ENCODE measurements at regions not wholly inside any gene's neighbourhood (a gene's known extent, or its start where the extent isn't known, plus 50 kb on each side); places are given as distances from the start of the nearest gene placed in this dataset.

- Histone ChIP-seq H3K4me2 (ENCODE audit: low read length) (no peak overlapping the region), H3K18ac (ENCODE audit: low read length) (no peak overlapping the region), H3K4me1 (ENCODE audit: control insufficient read depth, low read depth, low read length) (no peaks in the 10 kb centered on the region), H3K23ac (ENCODE audit: low read length) (no peak overlapping the region), H4K5ac (ENCODE audit: low read length) (no peak overlapping the region), H3K56ac (ENCODE audit: low read length) (no peak overlapping the region), H3K79me2 (ENCODE audit: control insufficient read depth, insufficient read depth, low read length) (no peaks in the 10 kb centered on the region), H3K27ac (ENCODE audit: low read depth, low read length) (no peak overlapping the region), H2AK5ac (ENCODE audit: low read length) (no peak overlapping the region), H3K79me1 (ENCODE audit: low read length) (no peaks in the 10 kb centered on the region), H3K27me3 (ENCODE audit: insufficient read depth, low read length, poor library complexity) (no peaks in the 10 kb centered on the region), H3K9ac (ENCODE audit: low read length) (no peak overlapping the region), H2BK5ac (ENCODE audit: low read length) (no peak overlapping the region), H3K4ac (ENCODE audit: low read depth, low read length) (no peak overlapping the region), H4K8ac (ENCODE audit: low read depth, low read length) (no peak overlapping the region), H2BK15ac (replicated peaks; ENCODE audit: low read depth) (no peak overlapping the region), H3K4me3 (ENCODE audit: low read length) (no peak overlapping the region), H2BK120ac (ENCODE audit: low read depth, low read length) (no peak overlapping the region), H3K36me3 (ENCODE audit: control insufficient read depth, insufficient read depth, low read length) (no peaks in the 10 kb centered on the region)
- DNase-seq, result peak; percentile 1
Observed at GRCh38 chr5:41598011-41598410, 87.6 kb upstream of the PLCXD3 start.

GRCh38 chr5:41587668-41588067 is 77.3 kb upstream of the PLCXD3 start:
- Histone ChIP-seq H3K79me2 (ENCODE audit: control insufficient read depth, insufficient read depth, low read length) (no peaks in the 10 kb centered on the region), H3K27ac (ENCODE audit: low read depth, low read length) (no peak overlapping the region), H3K23ac (ENCODE audit: low read length) (no peak overlapping the region), H3K4me1 (ENCODE audit: control insufficient read depth, low read depth, low read length) (no peaks in the 10 kb centered on the region), H3K4ac (ENCODE audit: low read depth, low read length) (no peak overlapping the region), H3K18ac (ENCODE audit: low read length) (no peak overlapping the region), H3K4me3 (ENCODE audit: low read length) (no peak overlapping the region), H3K56ac (ENCODE audit: low read length) (no peak overlapping the region), H3K79me1 (ENCODE audit: low read length) (no peaks in the 10 kb centered on the region), H4K5ac (ENCODE audit: low read length) (no peak overlapping the region), H2AK5ac (ENCODE audit: low read length) (no peak overlapping the region), H3K27me3 (ENCODE audit: insufficient read depth, low read length, poor library complexity) (no peaks in the 10 kb centered on the region), H2BK5ac (ENCODE audit: low read length) (no peak overlapping the region), H3K36me3 (ENCODE audit: control insufficient read depth, insufficient read depth, low read length) (no peaks in the 10 kb centered on the region), H3K4me2 (ENCODE audit: low read length) (no peak overlapping the region), H2BK15ac (replicated peaks; ENCODE audit: low read depth) (no peak overlapping the region), H2BK120ac (ENCODE audit: low read depth, low read length) (no peak overlapping the region), H4K8ac (ENCODE audit: low read depth, low read length) (no peak overlapping the region), H3K9ac (ENCODE audit: low read length) (no peak overlapping the region)
- no CpG with 5 or more reads among the region's 17 CpGs for WGBS (ENCODE audit: extremely low coverage, insufficient coverage, low lambda C conversion rate)
- no peak for DNase-seq

GRCh38 chr5:41575110-41575779 is 64.8 kb upstream of the PLCXD3 start:
- Histone ChIP-seq H3K27me3 (ENCODE audit: insufficient read depth, low read length, poor library complexity) (no peaks in the 10 kb centered on the region), H3K79me1 (ENCODE audit: low read length) (no peaks in the 10 kb centered on the region), H3K4ac (ENCODE audit: low read depth, low read length) (no peak overlapping the region), H3K36me3 (ENCODE audit: control insufficient read depth, insufficient read depth, low read length) (no peaks in the 10 kb centered on the region), H3K79me2 (ENCODE audit: control insufficient read depth, insufficient read depth, low read length) (no peaks in the 10 kb centered on the region), H3K27ac (ENCODE audit: low read depth, low read length) (no peak overlapping the region), H3K4me2 (ENCODE audit: low read length) (no peak overlapping the region), H4K5ac (ENCODE audit: low read length) (no peak overlapping the region), H2AK5ac (ENCODE audit: low read length) (no peak overlapping the region), H2BK5ac (ENCODE audit: low read length) (no peak overlapping the region), H3K23ac (ENCODE audit: low read length) (no peak overlapping the region), H3K9ac (ENCODE audit: low read length) (no peak overlapping the region), H3K4me3 (ENCODE audit: low read length) (no peak overlapping the region), H2BK120ac (ENCODE audit: low read depth, low read length) (no peak overlapping the region), H3K4me1 (ENCODE audit: control insufficient read depth, low read depth, low read length) (no peaks in the 10 kb centered on the region), H3K56ac (ENCODE audit: low read length) (no peak overlapping the region), H2BK15ac (replicated peaks; ENCODE audit: low read depth) (no peak overlapping the region), H4K8ac (ENCODE audit: low read depth, low read length) (no peak overlapping the region), H3K18ac (ENCODE audit: low read length) (no peak overlapping the region)
- DNase-seq, result peak; percentile 55
- WGBS (ENCODE audit: extremely low coverage, insufficient coverage, low lambda C conversion rate), result no CpG with 5 or more reads among the region's 1 CpG

GRCh38 chr5:41574391-41574790 is 64.0 kb upstream of the PLCXD3 start:
- Histone ChIP-seq H2AK5ac (ENCODE audit: low read length) (no peak overlapping the region), H3K56ac (ENCODE audit: low read length) (no peak overlapping the region), H2BK5ac (ENCODE audit: low read length) (no peak overlapping the region), H3K18ac (ENCODE audit: low read length) (no peak overlapping the region), H3K27me3 (ENCODE audit: insufficient read depth, low read length, poor library complexity) (no peaks in the 10 kb centered on the region), H4K8ac (ENCODE audit: low read depth, low read length) (no peak overlapping the region), H3K9ac (ENCODE audit: low read length) (no peak overlapping the region), H3K4me3 (ENCODE audit: low read length) (no peak overlapping the region), H2BK15ac (replicated peaks; ENCODE audit: low read depth) (no peak overlapping the region), H3K4me2 (ENCODE audit: low read length) (no peak overlapping the region), H3K4ac (ENCODE audit: low read depth, low read length) (no peak overlapping the region), H3K36me3 (ENCODE audit: control insufficient read depth, insufficient read depth, low read length) (no peaks in the 10 kb centered on the region), H4K5ac (ENCODE audit: low read length) (no peak overlapping the region), H3K27ac (ENCODE audit: low read depth, low read length) (no peak overlapping the region), H3K79me2 (ENCODE audit: control insufficient read depth, insufficient read depth, low read length) (no peaks in the 10 kb centered on the region), H3K4me1 (ENCODE audit: control insufficient read depth, low read depth, low read length) (no peaks in the 10 kb centered on the region), H3K79me1 (ENCODE audit: low read length) (no peaks in the 10 kb centered on the region), H3K23ac (ENCODE audit: low read length) (no peak overlapping the region), H2BK120ac (ENCODE audit: low read depth, low read length) (no peak overlapping the region)
- no CpG with 5 or more reads among the region's 2 CpGs for WGBS (ENCODE audit: extremely low coverage, insufficient coverage, low lambda C conversion rate)
- DNase-seq, result no peak
